ENCODE measurements at regions not wholly inside any gene's neighbourhood (a gene's known extent, or its start where the extent isn't known, plus 50 kb on each side); places are given as distances from the start of the nearest gene placed in this dataset.

DNA sequence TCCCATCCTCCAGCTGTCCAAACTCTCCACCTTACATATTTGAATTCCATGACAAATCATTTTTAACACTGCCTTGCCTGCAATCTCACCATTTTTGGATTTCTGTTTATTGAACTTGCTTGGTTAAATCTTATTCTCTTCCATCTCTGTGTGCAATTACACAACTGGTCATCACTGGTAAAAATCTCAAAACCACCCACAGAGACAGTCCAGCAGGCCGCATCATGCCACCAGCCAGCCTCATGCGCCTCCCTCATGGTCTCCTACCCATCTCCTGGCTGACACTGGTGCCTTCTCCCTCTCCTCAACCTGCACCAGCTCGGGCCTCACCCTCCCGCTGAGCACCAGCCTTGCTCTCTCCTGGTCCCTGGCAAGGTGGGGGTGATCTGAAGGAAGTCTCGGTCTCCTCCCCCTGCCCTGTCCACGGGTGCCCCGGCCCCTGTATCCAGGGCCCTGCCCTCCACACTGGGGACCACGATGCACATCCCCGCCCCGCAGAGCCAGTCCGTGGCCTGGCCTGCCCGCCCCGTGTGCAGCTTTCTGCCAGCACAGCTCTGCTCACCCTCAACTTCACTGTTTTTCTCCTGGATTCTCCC, 92.0 kb downstream of the THBS2 start:
- no peak overlapping the region for H3K4me3 ChIP-seq (ENCODE audit: low read length)
- DNase-seq (ENCODE audit: low read depth), result no peak
- TF ChIP-seq, protein P1, sequence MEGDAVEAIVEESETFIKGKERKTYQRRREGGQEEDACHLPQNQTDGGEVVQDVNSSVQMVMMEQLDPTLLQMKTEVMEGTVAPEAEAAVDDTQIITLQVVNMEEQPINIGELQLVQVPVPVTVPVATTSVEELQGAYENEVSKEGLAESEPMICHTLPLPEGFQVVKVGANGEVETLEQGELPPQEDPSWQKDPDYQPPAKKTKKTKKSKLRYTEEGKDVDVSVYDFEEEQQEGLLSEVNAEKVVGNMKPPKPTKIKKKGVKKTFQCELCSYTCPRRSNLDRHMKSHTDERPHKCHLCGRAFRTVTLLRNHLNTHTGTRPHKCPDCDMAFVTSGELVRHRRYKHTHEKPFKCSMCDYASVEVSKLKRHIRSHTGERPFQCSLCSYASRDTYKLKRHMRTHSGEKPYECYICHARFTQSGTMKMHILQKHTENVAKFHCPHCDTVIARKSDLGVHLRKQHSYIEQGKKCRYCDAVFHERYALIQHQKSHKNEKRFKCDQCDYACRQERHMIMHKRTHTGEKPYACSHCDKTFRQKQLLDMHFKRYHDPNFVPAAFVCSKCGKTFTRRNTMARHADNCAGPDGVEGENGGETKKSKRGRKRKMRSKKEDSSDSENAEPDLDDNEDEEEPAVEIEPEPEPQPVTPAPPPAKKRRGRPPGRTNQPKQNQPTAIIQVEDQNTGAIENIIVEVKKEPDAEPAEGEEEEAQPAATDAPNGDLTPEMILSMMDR (conservative IDR thresholded peaks at IDR 0.05; ENCODE audit: low read depth, low read length), result no peak

DNA sequence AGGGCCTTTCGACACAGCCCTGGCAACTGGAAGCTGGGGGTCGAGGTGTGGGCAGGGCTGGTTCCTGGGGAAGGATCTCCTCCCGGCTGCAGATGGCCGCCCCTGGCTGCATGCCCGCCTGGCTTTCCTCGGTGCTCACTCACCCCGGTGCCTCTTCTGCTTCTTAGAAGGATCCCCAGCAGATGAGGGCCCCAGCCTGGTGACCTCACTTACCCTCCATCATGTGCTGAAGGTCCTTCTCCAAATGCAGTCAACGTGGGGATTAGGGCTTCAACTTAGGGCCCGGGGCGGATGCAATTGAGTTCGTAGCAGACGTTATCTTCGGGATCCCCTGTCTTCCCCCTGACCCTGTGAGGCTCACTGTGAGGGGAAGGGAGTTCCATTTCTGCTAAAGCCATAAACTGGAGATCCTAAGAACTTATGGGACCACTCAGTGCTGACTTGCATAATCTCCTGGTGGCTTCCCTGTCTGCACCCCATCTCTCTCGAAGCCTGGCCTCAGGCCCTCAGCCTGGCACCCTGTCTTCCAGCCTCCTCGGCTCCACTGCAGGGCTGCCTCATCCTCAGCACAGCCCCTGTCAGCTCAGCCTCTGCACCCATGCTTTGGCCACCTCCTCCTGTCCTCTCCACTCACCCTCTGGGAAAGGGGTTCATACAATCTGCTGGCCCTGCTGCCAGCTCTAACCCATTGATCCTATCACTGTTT, 92.6 kb downstream of the THBS2 start:
- no peak overlapping the region for H3K4me3 ChIP-seq (ENCODE audit: low read length)
- DNase-seq (ENCODE audit: low read depth), result no peak
- TF ChIP-seq, protein P1 (conservative IDR thresholded peaks at IDR 0.05; ENCODE audit: low read depth, low read length), result no peak

DNA sequence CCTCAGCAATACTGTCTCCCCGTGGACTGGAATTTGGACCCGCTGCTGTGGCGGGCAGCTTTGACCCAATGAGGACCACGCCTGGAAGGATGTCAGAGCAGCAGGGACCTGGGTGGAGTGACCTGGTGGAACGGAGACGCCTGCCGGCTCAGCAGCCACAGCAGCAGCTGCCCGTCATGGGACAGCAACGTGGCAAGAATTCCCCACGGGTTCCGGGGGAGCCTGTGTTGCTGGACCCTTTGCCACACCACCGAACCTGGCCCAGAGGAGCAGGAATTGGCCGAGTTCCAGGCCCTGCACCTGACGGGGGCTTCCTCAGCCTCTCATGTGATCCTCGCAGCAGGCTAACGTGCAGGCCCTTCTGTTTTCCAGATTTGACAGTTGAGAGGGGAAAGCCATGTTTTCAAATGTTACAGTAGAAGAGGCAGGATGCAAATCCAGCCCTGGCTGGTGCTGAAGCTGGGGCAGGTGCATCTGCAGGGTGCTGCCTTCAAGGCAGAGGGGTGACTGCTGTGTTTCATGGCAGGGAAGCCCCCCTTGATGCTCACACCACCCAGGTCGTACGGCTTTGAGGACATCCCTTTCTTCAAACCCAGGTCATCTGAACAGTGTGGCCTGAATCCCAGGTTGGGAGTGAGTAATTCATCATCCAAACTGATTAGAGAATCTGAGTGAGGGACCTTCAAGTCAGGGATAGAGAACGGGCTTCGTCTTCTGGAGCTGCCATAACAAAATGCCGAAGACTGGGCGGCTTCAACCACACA, 93.4 kb downstream of the THBS2 start:
- TF ChIP-seq, protein P1 (conservative IDR thresholded peaks at IDR 0.05; ENCODE audit: low read depth, low read length), result no peak
- no peak overlapping the region for H3K4me3 ChIP-seq (ENCODE audit: low read length)

GRCh38 chr6:169159331-169159730, 94.3 kb downstream of the THBS2 start:
- no peak overlapping the region for H3K4me3 ChIP-seq (ENCODE audit: low read length)
- no peak for DNase-seq (ENCODE audit: low read depth)
- TF ChIP-seq, protein P1 (conservative IDR thresholded peaks at IDR 0.05; ENCODE audit: low read depth, low read length), result no peak

More for the DNA sequence above, 93.4 kb downstream of the THBS2 start:
- DNase-seq (ENCODE audit: low read depth), result no peak

DNA sequence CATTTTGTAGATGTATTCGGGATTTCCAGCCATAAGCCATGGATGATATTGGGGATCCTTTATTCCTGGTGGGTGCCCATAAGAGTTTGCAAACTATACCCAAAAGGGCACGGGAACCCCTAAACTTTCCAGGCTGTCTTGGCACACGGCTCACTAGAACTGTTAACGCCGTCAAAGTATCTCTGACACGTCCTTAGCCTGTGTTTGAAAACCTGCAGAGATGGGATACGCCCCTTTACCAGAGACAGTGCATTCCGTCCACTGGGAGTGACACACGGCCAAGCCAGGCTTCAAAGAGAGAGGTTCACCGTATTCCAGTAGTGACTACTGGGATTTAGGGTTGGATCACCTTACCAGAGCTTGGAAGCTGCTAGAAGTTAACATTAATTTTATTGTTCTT, 95.0 kb downstream of the THBS2 start:
- DNase-seq (ENCODE audit: low read depth), result no peak
- no peak overlapping the region for H3K4me3 ChIP-seq (ENCODE audit: low read length)
- TF ChIP-seq, protein P1 (conservative IDR thresholded peaks at IDR 0.05; ENCODE audit: low read depth, low read length), result no peak

GRCh38 chr6:169158174-169158573, 95.5 kb downstream of the THBS2 start:
- H3K4me3 ChIP-seq (ENCODE audit: low read length), result no peak overlapping the region
- DNase-seq (ENCODE audit: low read depth), result peak; percentile 5
- TF ChIP-seq, protein P1 (conservative IDR thresholded peaks at IDR 0.05; ENCODE audit: low read depth, low read length), result no peak

Measured in retinal pigment epithelial cell (primary cell).